HCT116 (cell line): ENCODE measurements at regions not wholly inside any gene's neighbourhood (a gene's known extent, or its start where the extent isn't known, plus 50 kb on each side); places are given as distances from the start of the nearest gene placed in this dataset.

Source experiments
- ATAC-seq: fragments of 200-7000 bp; cut with Tn5 transposase; 2 replicates; pipeline ENCODE4 v1.9.1; 2020; ENCODE audit warnings: mild to moderate bottlenecking, moderate library complexity
- BruUV-seq: library from RNA; stranded (reverse); fragments of 400-500 nt; replicated peaks from 2 replicates; lab custom pipeline; 2021; lab: Mats Ljungman, UMichigan
- CTCF ChIA-PET: fragments of 300-600 bp; sonication (Branson Sonifier 250); formaldehyde crosslinking; loops from one replicate; lab custom pipeline; 2021; ENCODE audit warnings: antibody characterized with exemption; lab: Charles Lee
- POLR2A ChIA-PET: fragments of 300-600, 350-600 bp; sonication (Branson Sonifier 250); formaldehyde crosslinking; loops from one replicate; lab custom pipeline; 2021; ENCODE audit warnings: antibody characterized with exemption; lab: Charles Lee
- RAD21 ChIA-PET, 2 experiments: fragments of 300-600 bp; sonication (Branson Sonifier 250); formaldehyde crosslinking; loops; one replicate each; lab custom pipeline; 2023; ENCODE audit warnings: low total read pairs in 2 of 2; ENCODE audit not compliant: uncharacterized antibody in 2 of 2, unreplicated experiment in 2 of 2, low non-redundant PET in 1 of 2; lab: Charles Lee
- DNase-seq: peaks from one replicate; pipeline ENCODE4 v3.0.0-alpha.2; 2010; ENCODE audit warnings: low read depth, low spot score
- H2AFZ ChIP-seq: fragments of 200-600 bp; shearing (Covaris generic), sonication (generic); 2 replicates; pipeline ENCODE4 v1.6.1; 2017; ENCODE audit warnings: low read depth, mixed run types, mixed read lengths, antibody characterized with exemption, low read length; ENCODE audit not compliant: poor library complexity, severe bottlenecking
- H3K27ac ChIP-seq: 2 replicates; pipeline ENCODE4 v1.5.1; 2012; ENCODE audit warnings: low read depth, low read length
- H3K27me3 ChIP-seq: fragments of 200-600 bp; sonication (generic); 2 replicates; pipeline ENCODE4 v1.6.1; 2016; ENCODE audit warnings: mixed run types, low read length, mixed read lengths; ENCODE audit not compliant: insufficient read depth
- H3K36me3 ChIP-seq, 2 experiments: fragments of 200-500 bp in 1 of 2; fragments of 200-600 bp in 1 of 2; sonication (Bioruptor generic) in 1 of 2; sonication (generic) in 1 of 2; 2 replicates each; pipeline versions ENCODE4 v1.5.1 to v1.6.1; 2014 to 2016; ENCODE audit warnings: low read length in 2 of 2, inconsistent platforms in 1 of 2, mixed read lengths in 1 of 2, mixed run types in 1 of 2; ENCODE audit not compliant: insufficient read depth in 2 of 2, control insufficient read depth in 1 of 2
- H3K4me1 ChIP-seq, 2 experiments: fragments of 200-600 bp in 1 of 2; sonication (generic) in 1 of 2; 2 replicates each; pipeline versions ENCODE4 v1.5.1 to v1.6.1; 2012 to 2017; ENCODE audit warnings: low read length in 2 of 2, inconsistent platforms in 1 of 2, mild to moderate bottlenecking in 1 of 2, mixed read lengths in 1 of 2, mixed run types in 1 of 2, moderate library complexity in 1 of 2; ENCODE audit not compliant: insufficient read depth in 2 of 2, control insufficient read depth in 1 of 2
- H3K4me2 ChIP-seq: fragments of 200-600 bp; sonication (generic); 2 replicates; pipeline ENCODE4 v1.6.1; 2017; ENCODE audit warnings: mixed run types, low read length, mixed read lengths
- H3K4me3 ChIP-seq, 2 experiments: fragments of 200-600 bp in 1 of 2; sonication (generic) in 1 of 2; replicated peaks in 1 of 2; 2 replicates each; pipeline ENCODE4 v1.5.1; 2011 to 2016; ENCODE audit warnings: low read length in 2 of 2, control low read depth in 1 of 2, low read depth in 1 of 2, mild to moderate bottlenecking in 1 of 2, mixed read lengths in 1 of 2, mixed run types in 1 of 2
- H3K79me2 ChIP-seq: fragments of 200-600 bp; sonication (generic); 2 replicates; pipeline ENCODE4 v1.6.1; 2017; ENCODE audit warnings: mild to moderate bottlenecking, mixed run types, low read length, moderate library complexity, mixed read lengths; ENCODE audit not compliant: insufficient read depth
- H3K9ac ChIP-seq: fragments of 200-600 bp; sonication (generic); 2 replicates; pipeline ENCODE4 v1.6.1; 2016; ENCODE audit warnings: low read length, mixed read lengths
- H3K9me2 ChIP-seq: fragments of 200-600 bp; sonication (generic), shearing (Covaris generic); 2 replicates; pipeline ENCODE4 v1.6.1; 2017; ENCODE audit warnings: mixed run types, mild to moderate bottlenecking, moderate library complexity; ENCODE audit not compliant: insufficient read depth
- H3K9me3 ChIP-seq, 2 experiments: fragments of 200-500 bp in 1 of 2; fragments of 200-600 bp in 1 of 2; sonication (Bioruptor generic) in 1 of 2; sonication (generic) in 1 of 2; 2 replicates each; pipeline ENCODE4 v1.6.1; 2014 to 2017; ENCODE audit warnings: low read length in 2 of 2, mixed read lengths in 2 of 2, inconsistent platforms in 1 of 2, low read depth in 1 of 2, mild to moderate bottlenecking in 1 of 2, mixed run types in 1 of 2, moderate library complexity in 1 of 2; ENCODE audit not compliant: control insufficient read depth in 1 of 2, insufficient read depth in 1 of 2
- H4K20me1 ChIP-seq: fragments of 200-600 bp; sonication (generic), shearing (Covaris generic); 2 replicates; pipeline ENCODE4 v1.6.1; 2017; ENCODE audit warnings: mixed run types, mild to moderate bottlenecking, moderate library complexity; ENCODE audit not compliant: insufficient read depth
- CEBPB ChIP-seq: IDR thresholded peaks from 2 replicates; pipeline ENCODE4 v1.6.1; 2012; ENCODE audit warnings: low read depth
- CTCF ChIP-seq, 3 experiments: fragments of 200-600 bp in 1 of 3; sonication (generic) in 1 of 3; IDR thresholded peaks in 2 of 3; conservative IDR thresholded peaks in 1 of 3; 2 replicates each; pipeline ENCODE4 v1.5.1; 2012 to 2017; ENCODE audit warnings: low read depth in 2 of 3, low read length in 2 of 3, antibody characterized with exemption in 1 of 3, borderline replicate concordance in 1 of 3, control low read depth in 1 of 3, mild to moderate bottlenecking in 1 of 3, mixed read lengths in 1 of 3, mixed run types in 1 of 3, moderate library complexity in 1 of 3; ENCODE audit not compliant: insufficient read depth in 1 of 3
- EGR1 ChIP-seq: IDR thresholded peaks from 2 replicates; pipeline ENCODE4 v1.6.1; 2012; ENCODE audit warnings: low read depth
- ELF1 ChIP-seq: IDR thresholded peaks from 2 replicates; pipeline ENCODE4 v1.6.1; 2012; ENCODE audit warnings: low read depth, borderline replicate concordance
- EZH2 ChIP-seq: fragments of 200-600 bp; sonication (generic); IDR thresholded peaks from 2 replicates; pipeline ENCODE4 v1.6.1; 2017; ENCODE audit warnings: antibody characterized with exemption, mixed run types
- FOSL1 ChIP-seq: IDR thresholded peaks from 2 replicates; pipeline ENCODE4 v1.6.1; 2012; ENCODE audit warnings: low read depth
- MAX ChIP-seq: IDR thresholded peaks from 2 replicates; pipeline ENCODE4 v1.6.1; 2012
- POLR2A ChIP-seq: IDR thresholded peaks from 2 replicates; pipeline ENCODE4 v1.7.0; 2011; ENCODE audit warnings: borderline replicate concordance; ENCODE audit not compliant: insufficient read depth, insufficient read length; ENCODE audit errors: extremely low read depth
- POLR2AphosphoS5 ChIP-seq: IDR thresholded peaks from 2 replicates; pipeline ENCODE4 v1.6.1; 2011; ENCODE audit warnings: mild to moderate bottlenecking, low read depth, low read length, moderate library complexity
- RAD21 ChIP-seq: IDR thresholded peaks from 2 replicates; pipeline ENCODE4 v1.6.1; 2012; ENCODE audit warnings: low read depth, mild to moderate bottlenecking
- REST ChIP-seq: IDR thresholded peaks from 2 replicates; pipeline ENCODE4 v1.6.1; 2012; ENCODE audit warnings: low read depth
- SP1 ChIP-seq: IDR thresholded peaks from 2 replicates; pipeline ENCODE4 v1.6.1; 2012; ENCODE audit warnings: low read depth
- TCF7L2 ChIP-seq: IDR thresholded peaks from 2 replicates; pipeline ENCODE4 v1.7.0; 2011; ENCODE audit warnings: borderline replicate concordance, inconsistent platforms; ENCODE audit not compliant: insufficient read depth, insufficient read length; ENCODE audit errors: extremely low read depth
- ZBTB33 ChIP-seq: IDR thresholded peaks from 2 replicates; pipeline ENCODE4 v1.6.1; 2011; ENCODE audit warnings: mild to moderate bottlenecking, low read length, moderate library complexity; ENCODE audit not compliant: insufficient replicate concordance; ENCODE audit errors: extremely low read depth
- ZFX ChIP-seq: fragments of 450-650 bp; IDR thresholded peaks from 2 replicates; pipeline ENCODE4 v1.6.1; 2017
- intact Hi-C: fragments of 100-400 bp; cut with micrococcal nuclease; formaldehyde crosslinking; loops from 2 replicates; pipeline ENCODE4 v1.10.0; 2022

GRCh38 chr10:3261921-3262320 lies 89.3 kb upstream of the PITRM1 start:
- RAD21 ChIA-PET, result no interaction called here

More at GRCh38 chr10:3261921-3262320, 89.3 kb upstream of the PITRM1 start:
- H3K27ac ChIP-seq, result no peak overlapping the region
- CTCF ChIA-PET, result no interaction called here
- intact Hi-C loops, result no loop called here
- H3K4me1 ChIP-seq, result peaks cover 0 to 10% of the 10 kb centered on the region in 2 experiments; a peak in 2 of 4 replicates
- no peak for TF ChIP-seq EZH2
- TF ChIP-seq POLR2A, result no peak
- no peak for TF ChIP-seq RAD21
- TF ChIP-seq FOSL1, result no peak
- no peak for TF ChIP-seq CTCF (IDR thresholded peaks at IDR 0.05 in 2 of 3, conservative IDR thresholded peaks at IDR 0.05 in 1 of 3; ENCODE audit: borderline replicate concordance in 1 of 3, insufficient read depth in 1 of 3, low read depth in 2 of 3, low read length in 2 of 3)
- no peak for TF ChIP-seq ZBTB33
- no peak for TF ChIP-seq MAX
- TF ChIP-seq ELF1, result no peak
- no peak for TF ChIP-seq REST
- TF ChIP-seq TCF7L2, result no peak
- no peak for TF ChIP-seq EGR1
- no peak for TF ChIP-seq POLR2AphosphoS5
- no peak for TF ChIP-seq SP1
- no peak for TF ChIP-seq ZFX
- TF ChIP-seq CEBPB, result no peak
- H3K9ac ChIP-seq, result no peak overlapping the region
- no peaks in the 10 kb centered on the region for H3K79me2 ChIP-seq
- H4K20me1 ChIP-seq, result no peaks in the 10 kb centered on the region
- H3K9me3 ChIP-seq, result no peaks in the 10 kb centered on the region
- H3K4me2 ChIP-seq, result no peak overlapping the region
- H2AFZ ChIP-seq, result no peak overlapping the region
- no peaks in the 10 kb centered on the region for H3K27me3 ChIP-seq
- POLR2A ChIA-PET, result no interaction called here
- ATAC-seq, result no peak
- BruUV-seq, result no TSS peak
- no peak overlapping the region for H3K4me3 ChIP-seq
- no peaks in the 10 kb centered on the region for H3K36me3 ChIP-seq
- no peak for DNase-seq
- no peaks in the 10 kb centered on the region for H3K9me2 ChIP-seq
